Sciatic nerve (tissue), 2 donors: ENCODE measurements at regions not wholly inside any gene's neighbourhood (a gene's known extent, or its start where the extent isn't known, plus 50 kb on each side); places are given as distances from the start of the nearest gene placed in this dataset.

ENCODE experiments used
- ATAC-seq: fragments of 200-7000 bp; cut with Tn5 transposase; one replicate; pipeline ENCODE4 v1.9.1; 2020; ENCODE audit warnings: mild to moderate bottlenecking, moderate library complexity
- DNase-seq: peaks from one replicate; pipeline ENCODE4 v3.0.0-alpha.2; 2020; ENCODE audit warnings: low spot score
- intact Hi-C: fragments of 100-400 bp; cut with DNase I; formaldehyde crosslinking; loops from one replicate; pipeline ENCODE4 v1.14.2; 2022
- donor health status: DM: no; HTN: no; CAD: no.
- donor health status: DM: no; HTN: no; CAD: no.

GRCh38 chr12:67424784-67425183 is 155.6 kb downstream of the CAND1 start:
- DNase-seq = no peak
- no peak for ATAC-seq
- intact Hi-C loops = no loop called here

GRCh38 chr12:67425394-67425793 is 156.2 kb downstream of the CAND1 start:
- DNase-seq (no peak), ATAC-seq (no peak)

GRCh38 chr12:67426067-67426466 is 156.9 kb downstream of the CAND1 start:
- ATAC-seq (peak; percentile 69), DNase-seq (no peak)
- intact Hi-C loops = no loop called here

More at GRCh38 chr12:67425394-67425793, 156.2 kb downstream of the CAND1 start:
- intact Hi-C loops = no loop called here

- ATAC-seq = no peak
These were observed 158.2 kb downstream of the CAND1 start for GRCh38 chr12:67427336-67427735.

GRCh38 chr12:67428431-67428830 is 159.3 kb downstream of the CAND1 start:
- ATAC-seq = no peak
- intact Hi-C loops = no loop called here
- DNase-seq = no peak

More at GRCh38 chr12:67427336-67427735, 158.2 kb downstream of the CAND1 start:
- intact Hi-C loops = no loop called here
- no peak for DNase-seq

GRCh38 chr12:67430708-67431335 is 161.7 kb downstream of the CAND1 start:
- peak; percentile 75 for DNase-seq
- ATAC-seq = peak; percentile 93
- intact Hi-C loops = loop anchor here (10.0 kb wide), 1 partner anchor 224 kb away; no protein-coding TSS in a partner anchor

GRCh38 chr12:67431411-67432020 is 162.4 kb downstream of the CAND1 start:
- ATAC-seq = no peak
- intact Hi-C loops = loop anchor here (10.0 kb wide), 1 partner anchor 223 kb away; no protein-coding TSS in a partner anchor
- no peak for DNase-seq

- no peak for DNase-seq
- intact Hi-C loops = loop anchor here (10.0 kb wide), 1 partner anchor 221 kb away; no protein-coding TSS in a partner anchor
- ATAC-seq = no peak
These were observed 164.4 kb downstream of the CAND1 start for GRCh38 chr12:67433385-67434175.

GRCh38 chr12:67434671-67435370 is 165.7 kb downstream of the CAND1 start:
- DNase-seq (no peak), ATAC-seq (peak; percentile 62)
- intact Hi-C loops = loop anchor here (10.0 kb wide), 1 partner anchor 220 kb away; no protein-coding TSS in a partner anchor

- DNase-seq (no peak), ATAC-seq (no peak)
- intact Hi-C loops = loop anchor here (10.0 kb wide), 1 partner anchor 219 kb away; no protein-coding TSS in a partner anchor
These were observed 167.1 kb downstream of the CAND1 start for GRCh38 chr12:67436230-67436629.

- DNase-seq (no peak), ATAC-seq (no peak)
- intact Hi-C loops = loop anchor here (10.0 kb wide), 1 partner anchor 218 kb away; no protein-coding TSS in a partner anchor
These were observed 167.9 kb downstream of the CAND1 start for GRCh38 chr12:67437011-67437410.

- intact Hi-C loops = loop anchor here (10.0 kb wide), 1 partner anchor 215 kb away; no protein-coding TSS in a partner anchor
These were observed 170.5 kb downstream of the CAND1 start for GRCh38 chr12:67439611-67440010.

GRCh38 chr12:67441736-67442346 is 172.7 kb downstream of the CAND1 start:
- ATAC-seq = peak; percentile 97

More at GRCh38 chr12:67439611-67440010, 170.5 kb downstream of the CAND1 start:
- ATAC-seq = no peak
- DNase-seq = no peak

GRCh38 chr12:67442347-67442841 is 173.2 kb downstream of the CAND1 start:
- intact Hi-C loops = no loop called here
- ATAC-seq = peak; percentile 20
- no peak for DNase-seq

More at GRCh38 chr12:67441736-67442346, 172.7 kb downstream of the CAND1 start:
- DNase-seq = peak; percentile 94
- intact Hi-C loops = no loop called here

- no peak for DNase-seq
- intact Hi-C loops = no loop called here
- no peak for ATAC-seq
These were observed 173.7 kb downstream of the CAND1 start for GRCh38 chr12:67442896-67443295.

- intact Hi-C loops = no loop called here
- no peak for DNase-seq
- no peak for ATAC-seq
These were observed 175.4 kb downstream of the CAND1 start for GRCh38 chr12:67444542-67444941.

- no peak for DNase-seq
- ATAC-seq = no peak
- intact Hi-C loops = no loop called here
These were observed 177.6 kb downstream of the CAND1 start for GRCh38 chr12:67446716-67447115.

GRCh38 chr12:67447180-67447579 is 178.0 kb downstream of the CAND1 start:
- intact Hi-C loops = no loop called here
- DNase-seq (no peak), ATAC-seq (no peak)
